ENCODE measurements at regions not wholly inside any gene's neighbourhood (a gene's known extent, or its start where the extent isn't known, plus 50 kb on each side); places are given as distances from the start of the nearest gene placed in this dataset.

GRCh38 chr4:96776920-96777527, 937.1 kb downstream of the PDHA2 start:
- no peak for DNase-seq (ENCODE audit: low read depth)

GRCh38 chr4:96784336-96784735, 944.4 kb downstream of the PDHA2 start:
- DNase-seq (ENCODE audit: low read depth) = no peak

DNA sequence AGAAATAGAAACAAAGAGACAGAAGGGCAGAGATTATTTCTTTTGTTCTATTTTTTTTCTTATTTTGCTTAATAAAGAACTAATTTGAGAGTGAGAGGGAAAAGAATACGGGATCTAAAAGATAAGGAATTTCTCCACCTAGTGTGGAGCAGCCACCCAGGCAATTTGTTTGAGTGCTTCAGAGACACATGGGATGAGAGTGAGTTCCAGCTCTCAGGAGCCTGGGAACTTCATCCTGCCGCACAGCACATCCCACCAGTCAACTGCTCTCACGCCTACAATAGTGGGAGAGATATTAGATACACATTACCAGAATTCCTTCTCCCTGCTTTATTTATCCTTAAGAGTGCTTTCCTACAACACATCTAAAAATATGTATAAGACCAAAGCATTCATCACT, 946.4 kb downstream of the PDHA2 start:
- DNase-seq (ENCODE audit: low read depth) = no peak

DNA sequence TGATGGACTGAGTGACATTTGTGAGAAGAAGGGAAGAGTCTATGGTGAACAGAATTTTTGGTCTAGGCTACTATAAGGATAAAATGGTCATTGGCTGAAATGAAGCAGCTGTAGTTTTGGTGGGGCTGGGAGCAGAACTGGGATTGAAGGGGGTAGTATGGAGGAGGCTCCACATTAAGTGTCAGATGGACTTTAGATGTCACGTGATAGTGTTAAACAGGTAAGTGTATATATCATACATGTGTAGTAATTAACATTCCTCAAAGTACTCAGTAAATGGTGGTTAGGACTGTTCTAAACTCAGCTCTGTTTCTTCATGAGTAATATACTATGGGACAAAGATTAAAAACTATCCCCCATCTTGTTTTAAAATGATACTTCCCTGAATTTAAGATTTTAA, 947.9 kb downstream of the PDHA2 start:
- DNase-seq (ENCODE audit: low read depth) = no peak

GRCh38 chr4:96809563-96809962, 969.7 kb downstream of the PDHA2 start:
- no peak for DNase-seq (ENCODE audit: low read depth)

- DNase-seq (ENCODE audit: low read depth) = no peak
Observed at GRCh38 chr4:96827086-96827485, 987.2 kb downstream of the PDHA2 start.

GRCh38 chr4:96833831-96834230, 993.9 kb downstream of the PDHA2 start:
- DNase-seq (ENCODE audit: low read depth) = no peak

DNA sequence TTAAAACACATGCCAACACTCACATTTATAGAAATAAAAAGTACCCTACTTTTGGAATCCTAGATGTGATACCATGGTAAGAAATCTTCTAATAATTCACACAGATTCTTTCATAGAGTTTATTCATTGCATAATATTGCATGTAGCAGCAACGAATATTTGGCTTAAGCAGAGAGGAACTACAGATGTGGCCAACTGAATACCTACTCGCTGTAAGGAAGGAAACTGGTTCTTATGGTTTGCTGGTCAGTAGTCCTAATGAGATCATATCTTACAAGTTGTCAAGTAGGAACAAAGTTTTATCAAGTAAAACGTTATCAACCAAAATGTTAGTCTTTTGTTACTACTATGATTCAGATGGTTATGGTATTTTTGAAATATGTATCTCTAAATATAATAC, 996.1 kb downstream of the PDHA2 start:
- no peak for DNase-seq (ENCODE audit: low read depth)

GRCh38 chr4:96839441-96839840, 999.5 kb downstream of the PDHA2 start:
- DNase-seq (ENCODE audit: low read depth) = no peak

GRCh38 chr4:96841801-96842200, 1001.9 kb downstream of the PDHA2 start:
- no peak for DNase-seq (ENCODE audit: low read depth)

DNA sequence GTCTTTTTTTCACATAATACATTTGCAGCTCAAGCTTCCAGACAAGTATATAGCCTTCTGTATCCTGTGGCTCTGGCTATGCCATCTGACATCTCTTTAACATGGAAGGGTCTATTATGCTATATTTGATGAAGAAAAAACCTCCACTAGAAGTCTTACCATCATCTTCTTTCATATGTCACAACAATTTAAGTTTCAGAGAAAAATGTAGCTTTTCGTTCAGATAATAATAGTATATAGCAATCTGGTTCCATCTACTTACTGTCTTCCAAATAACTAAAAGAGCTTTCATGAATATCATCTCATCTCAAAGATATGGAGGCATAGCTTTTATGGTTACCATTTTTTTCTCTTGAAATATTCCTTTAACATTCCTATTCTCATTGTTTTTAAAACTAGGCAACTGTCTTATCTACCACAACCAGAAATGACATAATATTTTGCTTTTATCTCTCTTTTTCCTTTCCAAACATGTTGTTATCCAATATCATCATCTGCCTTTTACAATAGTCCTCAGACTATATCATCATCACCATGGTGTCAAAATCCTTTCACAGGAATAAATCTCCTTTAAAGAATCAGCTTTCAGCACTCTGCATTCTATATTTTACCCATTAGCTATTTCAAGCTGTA, 1005.1 kb downstream of the PDHA2 start:
- no peak for DNase-seq (ENCODE audit: low read depth)

- DNase-seq (ENCODE audit: low read depth) = no peak
Observed at GRCh38 chr4:96845819-96846218, 1005.9 kb downstream of the PDHA2 start.

GRCh38 chr4:96874657-96875056, 1034.8 kb downstream of the PDHA2 start:
- DNase-seq (ENCODE audit: low read depth) = no peak

GRCh38 chr4:96879527-96879926, 1039.6 kb downstream of the PDHA2 start:
- DNase-seq (ENCODE audit: low read depth) = no peak

DNA sequence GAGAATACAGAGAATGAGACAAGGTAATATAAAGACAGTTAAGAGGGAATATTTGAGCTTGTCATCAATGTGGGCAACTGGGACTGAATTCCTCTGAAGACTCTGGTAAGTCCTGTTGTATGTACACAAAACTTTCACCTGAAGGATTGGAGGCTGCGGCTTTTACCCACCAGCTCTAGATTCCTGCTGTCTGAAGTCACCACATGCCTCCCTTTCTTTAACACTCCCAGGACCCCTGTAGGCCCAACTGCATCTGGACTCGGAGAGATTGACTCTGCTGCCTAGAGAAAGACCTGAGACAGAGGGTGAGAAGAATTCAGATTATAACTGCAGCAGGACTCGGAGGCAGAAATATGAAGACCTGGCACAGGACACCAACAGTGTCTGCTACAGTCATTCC, 1048.0 kb downstream of the PDHA2 start:
- DNase-seq (ENCODE audit: low read depth) = no peak

DNA sequence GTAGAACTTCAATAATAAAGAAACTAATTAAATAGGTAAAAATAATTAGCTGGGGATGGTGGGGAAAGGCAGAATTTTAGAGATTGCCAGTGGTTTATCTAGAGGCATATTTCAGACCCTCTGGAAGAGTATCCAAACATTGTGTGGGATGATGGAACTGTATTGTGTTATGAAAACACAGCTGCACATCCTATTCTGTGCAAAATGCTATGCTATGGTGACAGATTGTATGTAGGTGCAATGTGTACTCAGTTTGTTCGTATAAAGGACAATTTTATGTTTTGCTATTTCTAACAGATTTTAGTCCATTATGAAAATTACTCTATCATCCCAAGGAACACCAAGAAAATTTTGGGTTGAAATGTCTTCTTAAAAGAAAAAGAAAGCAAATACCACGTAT, 1054.7 kb downstream of the PDHA2 start:
- DNase-seq (ENCODE audit: low read depth) = no peak

DNA sequence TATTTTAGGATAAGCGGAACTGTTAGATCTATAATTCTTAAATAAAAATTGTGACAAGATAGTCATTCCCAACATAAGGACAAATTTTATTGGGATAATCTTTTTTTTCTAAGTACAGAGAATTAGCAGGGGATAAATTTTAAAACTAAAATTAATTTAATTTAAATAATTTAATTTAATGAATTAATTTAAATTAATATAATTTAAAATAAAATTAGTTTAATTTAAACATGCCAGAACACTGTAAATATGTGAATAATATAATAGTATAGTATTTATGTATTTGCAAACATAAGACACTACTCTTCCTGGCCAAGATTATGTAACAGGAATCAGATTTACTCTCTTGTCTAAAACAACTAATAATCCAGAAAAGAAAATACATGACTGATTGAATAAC, 1055.9 kb downstream of the PDHA2 start:
- no peak for DNase-seq (ENCODE audit: low read depth)

- DNase-seq (ENCODE audit: low read depth) = no peak
Observed at GRCh38 chr4:96912716-96913115, 1072.8 kb downstream of the PDHA2 start.

GRCh38 chr4:96913441-96914080, 1073.7 kb downstream of the PDHA2 start:
- DNase-seq (ENCODE audit: low read depth) = no peak

- no peak for DNase-seq (ENCODE audit: low read depth)
Observed at GRCh38 chr4:96916711-96917110, 1076.8 kb downstream of the PDHA2 start.

- DNase-seq (ENCODE audit: low read depth) = no peak
Observed at GRCh38 chr4:96936886-96937285, 1097.0 kb downstream of the PDHA2 start.

DNA sequence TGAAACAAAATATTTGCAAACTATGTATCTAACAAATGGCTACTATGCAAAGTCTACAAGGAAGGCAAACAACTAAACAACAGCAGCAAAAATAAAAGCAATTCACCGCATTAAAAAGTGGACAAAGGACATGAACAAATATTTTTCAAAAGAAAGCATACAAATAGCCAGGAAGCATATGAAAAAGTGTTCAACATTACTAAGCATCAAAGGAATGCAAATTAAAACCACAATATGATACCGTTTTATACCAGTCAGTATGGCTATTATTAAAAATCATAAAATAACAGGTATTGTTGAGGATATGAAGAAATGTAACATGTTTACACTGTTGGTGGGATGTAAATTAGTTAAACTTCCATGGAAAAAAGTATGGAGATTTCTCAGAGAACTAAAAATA, 1106.7 kb downstream of the PDHA2 start:
- no peak for DNase-seq (ENCODE audit: low read depth)

DNA sequence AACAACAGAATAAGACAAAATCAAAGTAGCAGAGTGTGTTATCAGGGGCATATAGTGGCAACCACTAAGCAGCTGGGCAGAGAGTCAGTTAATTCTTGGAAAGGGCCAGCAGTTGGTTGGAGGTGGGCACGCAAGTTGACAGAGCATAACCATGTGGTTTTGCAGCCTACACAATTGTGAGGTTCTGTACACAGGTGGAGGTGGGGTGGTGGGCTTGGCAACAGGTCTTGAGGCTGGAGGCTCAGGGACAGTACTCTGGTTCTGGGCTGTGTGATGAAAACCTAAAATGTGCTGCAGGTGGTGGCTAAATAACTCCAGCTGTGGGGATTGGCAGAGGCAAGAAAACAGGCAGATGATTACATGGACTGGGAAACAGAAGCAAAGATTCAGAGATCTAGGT, 1112.7 kb downstream of the PDHA2 start:
- DNase-seq (ENCODE audit: low read depth) = no peak

GRCh38 chr4:96955226-96955625, 1115.3 kb downstream of the PDHA2 start:
- DNase-seq (ENCODE audit: low read depth) = no peak

All from RPMI7951 (cell line).